ENCODE measurements at regions not wholly inside any gene's neighbourhood (a gene's known extent, or its start where the extent isn't known, plus 50 kb on each side); places are given as distances from the start of the nearest gene placed in this dataset.

DNA sequence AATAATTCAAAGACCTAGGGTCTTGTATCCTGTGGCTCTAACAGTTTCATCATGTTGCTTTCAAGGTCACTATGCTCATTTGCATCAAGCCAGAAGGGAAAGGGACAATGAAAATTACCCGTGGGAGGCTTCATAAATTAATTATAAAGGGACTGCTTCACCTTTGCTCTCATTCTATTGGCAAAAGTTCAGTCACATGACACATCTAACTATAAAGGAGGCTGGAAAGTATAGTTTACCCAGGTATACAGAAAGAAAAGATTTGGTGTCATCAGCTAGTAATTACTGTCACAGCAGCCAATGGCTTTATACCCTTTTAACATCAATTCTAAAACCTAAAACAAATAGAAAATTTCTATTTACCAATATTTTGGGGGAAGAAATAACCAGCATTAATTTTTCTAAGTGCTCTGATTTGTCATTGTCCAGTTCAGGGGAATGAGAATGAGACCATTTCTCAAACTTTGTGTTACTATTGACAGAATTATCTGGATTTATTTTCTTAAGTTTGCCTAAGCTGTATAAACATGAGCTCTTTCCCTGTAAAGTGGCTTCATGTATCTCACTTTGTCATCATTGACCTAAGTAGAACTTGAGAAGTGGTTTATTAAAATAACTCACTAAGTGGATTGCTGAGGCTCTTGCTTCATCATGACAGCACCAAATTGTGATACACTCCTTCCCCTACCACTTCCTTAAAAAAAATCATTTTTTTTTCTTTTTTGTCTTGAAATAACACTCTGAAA lies 257.7 kb upstream of the PEX5L start:
- no peak overlapping the region for H3K4me3 ChIP-seq (ENCODE audit: control insufficient read depth, low read depth, low read length)
- TF ChIP-seq, protein P1, sequence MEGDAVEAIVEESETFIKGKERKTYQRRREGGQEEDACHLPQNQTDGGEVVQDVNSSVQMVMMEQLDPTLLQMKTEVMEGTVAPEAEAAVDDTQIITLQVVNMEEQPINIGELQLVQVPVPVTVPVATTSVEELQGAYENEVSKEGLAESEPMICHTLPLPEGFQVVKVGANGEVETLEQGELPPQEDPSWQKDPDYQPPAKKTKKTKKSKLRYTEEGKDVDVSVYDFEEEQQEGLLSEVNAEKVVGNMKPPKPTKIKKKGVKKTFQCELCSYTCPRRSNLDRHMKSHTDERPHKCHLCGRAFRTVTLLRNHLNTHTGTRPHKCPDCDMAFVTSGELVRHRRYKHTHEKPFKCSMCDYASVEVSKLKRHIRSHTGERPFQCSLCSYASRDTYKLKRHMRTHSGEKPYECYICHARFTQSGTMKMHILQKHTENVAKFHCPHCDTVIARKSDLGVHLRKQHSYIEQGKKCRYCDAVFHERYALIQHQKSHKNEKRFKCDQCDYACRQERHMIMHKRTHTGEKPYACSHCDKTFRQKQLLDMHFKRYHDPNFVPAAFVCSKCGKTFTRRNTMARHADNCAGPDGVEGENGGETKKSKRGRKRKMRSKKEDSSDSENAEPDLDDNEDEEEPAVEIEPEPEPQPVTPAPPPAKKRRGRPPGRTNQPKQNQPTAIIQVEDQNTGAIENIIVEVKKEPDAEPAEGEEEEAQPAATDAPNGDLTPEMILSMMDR (conservative IDR thresholded peaks at IDR 0.05; ENCODE audit: control insufficient read depth, insufficient read depth, low read depth, low read length) = no peak
- DNase-seq (ENCODE audit: low read depth) = no peak

DNA sequence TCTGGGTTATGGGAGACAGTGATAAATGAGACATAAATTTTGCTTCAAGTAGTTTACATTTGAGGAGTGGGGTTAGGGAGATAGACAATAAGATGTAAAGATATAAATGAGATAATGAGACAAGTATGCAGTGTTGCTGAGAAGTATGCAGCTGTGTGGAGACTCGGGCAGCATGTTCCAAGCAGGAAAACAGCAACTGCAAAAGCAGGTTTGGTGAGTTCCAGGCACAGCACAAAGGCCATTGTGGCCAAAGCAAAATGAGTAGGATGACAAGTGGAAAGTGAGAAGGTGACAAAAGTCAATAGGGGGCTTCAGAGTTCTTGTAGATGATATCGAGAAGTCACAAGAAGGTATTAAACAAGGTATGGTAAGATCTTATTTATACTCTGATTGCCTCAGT lies 259.1 kb upstream of the PEX5L start:
- H3K4me3 ChIP-seq (ENCODE audit: control insufficient read depth, low read depth, low read length) = no peak overlapping the region
- no peak for DNase-seq (ENCODE audit: low read depth)
- TF ChIP-seq, protein P1 (conservative IDR thresholded peaks at IDR 0.05; ENCODE audit: control insufficient read depth, insufficient read depth, low read depth, low read length) = no peak

DNA sequence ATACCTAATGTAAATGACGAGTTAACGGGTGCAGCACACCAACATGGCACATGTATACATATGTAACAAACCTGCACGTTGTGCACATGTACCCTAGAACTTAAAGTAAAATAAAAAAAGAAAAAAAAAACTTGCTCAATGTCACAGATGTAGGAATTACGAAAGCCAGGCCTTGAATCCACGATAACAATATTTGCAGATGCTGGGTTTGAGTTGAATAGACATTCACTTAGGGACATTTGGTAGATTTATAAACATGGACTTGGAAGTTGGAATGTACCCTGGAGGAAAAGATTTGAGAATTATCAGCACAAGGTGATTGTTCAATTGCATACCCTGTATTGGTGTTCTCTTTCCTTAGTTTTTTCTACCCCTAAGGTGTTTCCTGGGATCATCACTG lies 260.2 kb upstream of the PEX5L start:
- TF ChIP-seq, protein P1 (conservative IDR thresholded peaks at IDR 0.05; ENCODE audit: control insufficient read depth, insufficient read depth, low read depth, low read length) = no peak
- H3K4me3 ChIP-seq (ENCODE audit: control insufficient read depth, low read depth, low read length) = no peak overlapping the region
- no peak for DNase-seq (ENCODE audit: low read depth)

DNA sequence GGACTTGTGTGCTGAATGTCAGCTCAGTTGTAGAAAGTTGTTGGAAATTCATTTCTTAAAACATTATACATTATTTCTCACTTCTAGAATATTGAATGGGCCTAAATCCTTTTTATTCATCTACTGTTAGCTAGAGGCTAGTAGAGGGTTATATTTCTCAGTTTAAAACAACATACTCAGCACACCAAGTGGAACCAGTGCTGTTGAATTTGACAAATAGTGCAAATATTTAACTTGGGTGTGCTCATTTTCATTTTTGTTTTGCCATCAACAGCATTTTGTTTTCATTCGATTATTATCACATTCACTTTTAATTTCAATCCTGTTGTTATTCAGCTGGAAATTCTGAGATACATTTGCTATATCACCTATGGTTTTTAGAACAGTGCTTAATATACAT lies 269.4 kb upstream of the PEX5L start:
- no peak for DNase-seq (ENCODE audit: low read depth)
- H3K4me3 ChIP-seq (ENCODE audit: control insufficient read depth, low read depth, low read length) = no peak overlapping the region
- TF ChIP-seq, protein P1 (conservative IDR thresholded peaks at IDR 0.05; ENCODE audit: control insufficient read depth, insufficient read depth, low read depth, low read length) = no peak

DNA sequence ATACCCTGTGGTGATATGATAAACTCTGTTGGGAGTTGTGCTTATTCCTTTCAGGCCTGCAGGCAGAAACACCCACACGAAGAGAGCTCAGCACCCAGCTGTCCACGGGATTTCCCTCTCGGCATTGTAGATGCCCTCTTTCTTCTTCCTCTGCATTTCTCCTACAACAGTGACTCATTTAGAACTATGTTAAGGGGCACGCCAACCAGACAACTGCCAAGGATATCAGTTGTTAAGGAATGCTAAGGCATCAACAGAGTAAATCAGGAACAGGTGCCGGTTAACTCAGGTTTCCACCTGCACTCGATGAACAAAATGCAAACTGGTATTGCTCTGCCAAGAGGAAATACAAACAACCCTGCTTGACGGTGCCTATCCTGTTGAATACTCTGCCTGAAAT lies 270.0 kb upstream of the PEX5L start:
- H3K4me3 ChIP-seq (ENCODE audit: control insufficient read depth, low read depth, low read length) = no peak overlapping the region
- TF ChIP-seq, protein P1 (conservative IDR thresholded peaks at IDR 0.05; ENCODE audit: control insufficient read depth, insufficient read depth, low read depth, low read length) = no peak
- DNase-seq (ENCODE audit: low read depth) = peak; percentile 35

DNA sequence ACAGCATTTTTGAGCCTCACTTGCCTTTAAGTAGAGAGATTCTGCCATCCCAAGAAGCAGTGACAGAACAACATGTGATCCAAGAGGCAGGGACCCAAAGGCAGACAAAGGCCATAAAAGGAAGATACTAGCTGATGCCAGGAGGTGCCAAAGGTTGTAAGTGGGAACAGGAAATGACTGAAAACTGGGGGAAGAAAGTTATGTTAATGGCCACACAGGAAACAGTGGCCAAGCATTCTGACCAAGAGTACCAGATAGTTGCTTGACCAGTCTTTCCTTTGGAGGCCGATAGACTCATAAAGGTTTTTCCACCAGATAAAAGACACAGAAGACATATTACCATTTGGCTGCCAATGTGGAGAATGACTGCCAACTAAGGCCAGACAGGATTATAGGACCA lies 274.5 kb upstream of the PEX5L start:
- H3K4me3 ChIP-seq (ENCODE audit: control insufficient read depth, low read depth, low read length) = no peak overlapping the region
- no peak for DNase-seq (ENCODE audit: low read depth)
- TF ChIP-seq, protein P1 (conservative IDR thresholded peaks at IDR 0.05; ENCODE audit: control insufficient read depth, insufficient read depth, low read depth, low read length) = no peak

Measured in fibroblast of mammary gland (primary cell).